GM12873 (cell line): ENCODE measurements at regions not wholly inside any gene's neighbourhood (a gene's known extent, or its start where the extent isn't known, plus 50 kb on each side); places are given as distances from the start of the nearest gene placed in this dataset.

Experiments
- CTCF ChIP-seq: IDR thresholded peaks from 2 replicates; pipeline ENCODE4 v1.5.1; 2012; ENCODE audit warnings: low read depth, mild to moderate bottlenecking, moderate library complexity, low read length, control low read depth; ENCODE audit not compliant: insufficient read depth; ENCODE audit errors: missing control alignments

DNA sequence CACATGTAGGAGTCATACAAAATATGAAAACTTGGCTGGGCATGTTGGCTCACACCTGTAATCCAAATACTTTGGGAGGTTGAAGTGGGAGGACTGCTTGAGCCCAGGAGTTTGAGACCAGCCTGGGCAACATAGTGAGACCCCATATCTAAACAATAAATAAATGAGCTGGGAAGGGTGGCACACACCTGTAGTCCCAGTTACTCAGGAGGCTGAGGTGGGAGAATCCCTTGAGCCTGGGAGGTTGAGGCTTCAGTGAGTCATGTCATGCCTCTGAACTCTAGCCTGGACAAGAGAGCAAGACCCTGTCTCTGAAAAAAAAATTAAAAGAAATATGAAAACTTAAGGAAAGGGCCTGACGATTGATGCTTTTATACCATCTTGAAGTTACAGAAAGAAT lies 112.4 kb upstream of the RAI14 start:
- no peak for TF ChIP-seq CTCF

GRCh38 chr5:34544403-34544802 lies 111.7 kb upstream of the RAI14 start:
- TF ChIP-seq CTCF = no peak

- TF ChIP-seq CTCF = no peak
Observed at GRCh38 chr5:34545164-34545563, 111.0 kb upstream of the RAI14 start.

- no peak for TF ChIP-seq CTCF
Observed at GRCh38 chr5:34545626-34546025, 110.5 kb upstream of the RAI14 start.

GRCh38 chr5:34547300-34548085 lies 108.6 kb upstream of the RAI14 start:
- no peak for TF ChIP-seq CTCF

GRCh38 chr5:34548086-34548403 lies 108.1 kb upstream of the RAI14 start:
- no peak for TF ChIP-seq CTCF

DNA sequence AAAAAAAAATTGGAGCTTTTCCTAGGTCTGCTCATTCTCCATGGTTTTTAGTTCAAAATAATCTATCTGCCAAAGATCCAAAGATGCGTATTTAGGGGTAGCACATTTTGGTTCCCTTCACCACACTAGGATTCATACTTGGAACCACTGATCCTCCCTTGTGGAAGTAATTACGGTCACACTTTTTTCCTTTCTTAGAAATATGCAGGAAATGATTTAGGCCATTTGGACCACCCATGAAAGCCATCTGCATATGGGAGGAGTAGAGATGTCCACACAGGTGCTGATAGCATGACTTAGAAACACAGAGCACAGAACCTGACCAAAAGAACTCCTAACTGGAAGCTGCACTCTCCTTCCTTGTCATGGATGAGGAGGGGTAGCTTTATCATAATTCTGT lies 105.9 kb upstream of the RAI14 start:
- no peak for TF ChIP-seq CTCF
